Neural progenitor cell (in vitro differentiated cells): ENCODE measurements at regions not wholly inside any gene's neighbourhood (a gene's known extent, or its start where the extent isn't known, plus 50 kb on each side); places are given as distances from the start of the nearest gene placed in this dataset.

Experiments
- EZH2 ChIP-seq: fragments of 200-600 bp; sonication (generic); IDR thresholded peaks from 2 replicates; pipeline ENCODE4 v1.6.1; 2017; ENCODE audit warnings: antibody characterized with exemption, mild to moderate bottlenecking, moderate library complexity
- TF ChIP-seq, protein P1 (sequence below): fragments of 200-600 bp; sonication (generic); IDR thresholded peaks from 2 replicates; pipeline ENCODE4 v1.5.1; 2017; ENCODE audit warnings: antibody characterized with exemption, mild to moderate bottlenecking

DNA sequence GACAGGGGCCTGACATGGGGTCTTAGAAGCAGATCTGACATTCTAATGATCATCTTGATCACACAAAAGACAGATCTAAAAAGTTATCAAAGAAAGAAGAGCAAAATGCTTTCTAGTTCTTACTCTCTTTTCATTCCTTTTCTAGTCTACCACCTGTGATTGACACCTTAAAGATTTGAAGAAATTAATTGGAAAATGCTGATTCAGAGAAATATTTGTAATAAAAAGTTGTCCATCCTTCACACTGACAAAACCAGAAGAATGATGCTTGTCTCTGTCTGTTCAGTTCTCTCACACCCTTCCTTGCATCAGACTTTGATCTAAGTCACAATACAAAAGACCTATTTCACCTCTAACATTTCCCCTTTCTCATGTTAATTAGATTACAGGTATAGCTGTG is 182.4 kb downstream of the RAP2A start:
- TF ChIP-seq, protein P1, sequence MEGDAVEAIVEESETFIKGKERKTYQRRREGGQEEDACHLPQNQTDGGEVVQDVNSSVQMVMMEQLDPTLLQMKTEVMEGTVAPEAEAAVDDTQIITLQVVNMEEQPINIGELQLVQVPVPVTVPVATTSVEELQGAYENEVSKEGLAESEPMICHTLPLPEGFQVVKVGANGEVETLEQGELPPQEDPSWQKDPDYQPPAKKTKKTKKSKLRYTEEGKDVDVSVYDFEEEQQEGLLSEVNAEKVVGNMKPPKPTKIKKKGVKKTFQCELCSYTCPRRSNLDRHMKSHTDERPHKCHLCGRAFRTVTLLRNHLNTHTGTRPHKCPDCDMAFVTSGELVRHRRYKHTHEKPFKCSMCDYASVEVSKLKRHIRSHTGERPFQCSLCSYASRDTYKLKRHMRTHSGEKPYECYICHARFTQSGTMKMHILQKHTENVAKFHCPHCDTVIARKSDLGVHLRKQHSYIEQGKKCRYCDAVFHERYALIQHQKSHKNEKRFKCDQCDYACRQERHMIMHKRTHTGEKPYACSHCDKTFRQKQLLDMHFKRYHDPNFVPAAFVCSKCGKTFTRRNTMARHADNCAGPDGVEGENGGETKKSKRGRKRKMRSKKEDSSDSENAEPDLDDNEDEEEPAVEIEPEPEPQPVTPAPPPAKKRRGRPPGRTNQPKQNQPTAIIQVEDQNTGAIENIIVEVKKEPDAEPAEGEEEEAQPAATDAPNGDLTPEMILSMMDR: no peak
- no peak for TF ChIP-seq EZH2
